GM10248 (cell line): ENCODE measurements at regions not wholly inside any gene's neighbourhood (a gene's known extent, or its start where the extent isn't known, plus 50 kb on each side); places are given as distances from the start of the nearest gene placed in this dataset.

Source experiments
- CTCF ChIA-PET: fragments of 300-600 bp; sonication (Branson Sonifier 250); formaldehyde crosslinking; extraction: SDS; loops from one replicate; lab custom pipeline; 2021; ENCODE audit warnings: antibody characterized with exemption; lab: Yijun Ruan, JAX
- POLR2A ChIA-PET: fragments of 350-650 bp; sonication (Branson Sonifier 250); formaldehyde crosslinking; extraction: SDS; loops from one replicate; lab custom pipeline; 2020; ENCODE audit warnings: antibody characterized with exemption; lab: Yijun Ruan, JAX
- DNase-seq: peaks from one replicate; pipeline ENCODE4 v3.0.0; 2012; ENCODE audit errors: extremely low spot score
- CTCF ChIP-seq: IDR thresholded peaks from 2 replicates; pipeline ENCODE4 v1.5.1; 2012; ENCODE audit warnings: mild to moderate bottlenecking, low read depth; ENCODE audit errors: extremely low read depth, missing control alignments, control extremely low read depth

DNA sequence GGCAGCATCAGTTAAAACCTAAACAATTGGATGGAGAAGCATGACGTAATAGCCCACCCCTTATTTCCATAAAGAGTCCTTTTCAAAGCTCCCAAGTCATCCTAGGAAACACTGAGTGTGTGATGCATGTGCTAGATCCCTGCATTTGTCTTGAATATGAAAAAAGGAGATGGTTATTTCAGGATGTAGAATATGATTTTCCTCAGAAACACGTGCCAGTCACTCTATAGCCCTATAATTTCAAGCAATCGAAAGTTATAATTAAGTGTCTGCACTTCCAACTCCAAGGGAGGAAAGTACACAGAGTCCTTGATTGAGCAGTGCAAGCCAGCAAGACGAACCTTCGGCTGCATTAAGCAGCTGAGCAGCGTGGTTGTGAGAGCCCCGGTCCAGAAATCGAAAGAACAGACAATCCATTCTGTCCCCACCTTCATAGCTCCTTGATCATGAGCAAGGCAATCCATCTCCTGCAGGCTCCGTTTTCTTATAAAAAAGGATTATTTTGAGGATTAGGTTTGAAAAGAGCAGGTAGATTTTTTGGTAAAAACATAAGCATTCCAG lies 287.7 kb downstream of the FBXO15 start:
- no peak for DNase-seq
- CTCF ChIA-PET = interaction anchor here (1.0 to 2.6 kb wide), 7 partner anchors 9 to 19 kb away, joined by 3 to 7 read pairs (median 3); no protein-coding TSS in a partner anchor
- POLR2A ChIA-PET = no interaction called here
- TF ChIP-seq CTCF = no peak

DNA sequence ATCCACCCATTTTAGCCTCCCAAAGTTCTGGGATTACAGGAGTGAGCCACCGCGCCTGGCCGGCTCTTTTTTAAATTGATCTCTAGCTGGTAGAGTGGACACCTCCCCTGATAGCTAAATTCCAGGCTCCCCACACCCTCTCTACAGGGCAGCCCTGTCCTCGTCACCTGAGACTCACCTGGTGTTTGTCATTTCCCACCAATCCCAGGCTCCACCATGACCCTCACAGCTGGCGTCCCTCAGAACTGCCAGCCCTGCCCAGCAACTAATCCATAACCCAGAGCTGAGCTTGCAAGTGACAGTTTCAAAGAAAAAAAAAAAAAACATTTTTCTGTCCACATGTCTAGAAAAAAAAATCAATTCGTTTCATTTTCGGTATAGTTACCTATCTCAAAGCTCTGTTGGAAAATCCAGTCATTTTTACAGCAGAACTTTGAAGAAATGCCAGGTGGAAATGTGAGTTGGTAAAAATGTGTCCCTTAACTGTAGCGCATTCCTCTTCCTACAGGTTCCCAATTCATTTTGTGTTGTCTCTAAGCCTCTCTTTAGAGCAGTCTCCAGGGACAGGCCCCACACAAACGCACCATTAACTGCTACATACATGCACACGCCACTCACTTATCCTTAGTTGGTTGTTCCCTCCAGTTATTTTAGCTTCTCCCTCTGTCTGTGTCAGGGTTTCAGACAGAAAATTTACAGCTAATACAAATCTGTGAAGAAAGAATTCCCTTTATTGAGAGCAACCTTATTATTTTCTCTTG lies 294.7 kb downstream of the FBXO15 start:
- no peak for TF ChIP-seq CTCF
- ChIA-PET CTCF (interaction anchor here (1.3 to 1.7 kb wide), 3 partner anchors 8 to 13 kb away, joined by 4 to 8 read pairs (median 5); no protein-coding TSS in a partner anchor), POLR2A (interaction anchor here (0.7 kb wide), 1 partner anchor 679 kb away, joined by 3 read pairs; no protein-coding TSS in a partner anchor)
- DNase-seq = no peak

- no peak for DNase-seq
- TF ChIP-seq CTCF = no peak
- ChIA-PET CTCF (interaction anchor here (0.9 to 1.4 kb wide), 2 partner anchors 8 to 10 kb away, joined by 3 to 6 read pairs; no protein-coding TSS in a partner anchor), POLR2A (no interaction called here)
Observed at GRCh38 chr18:73850782-73851181, 296.9 kb downstream of the FBXO15 start.

DNA sequence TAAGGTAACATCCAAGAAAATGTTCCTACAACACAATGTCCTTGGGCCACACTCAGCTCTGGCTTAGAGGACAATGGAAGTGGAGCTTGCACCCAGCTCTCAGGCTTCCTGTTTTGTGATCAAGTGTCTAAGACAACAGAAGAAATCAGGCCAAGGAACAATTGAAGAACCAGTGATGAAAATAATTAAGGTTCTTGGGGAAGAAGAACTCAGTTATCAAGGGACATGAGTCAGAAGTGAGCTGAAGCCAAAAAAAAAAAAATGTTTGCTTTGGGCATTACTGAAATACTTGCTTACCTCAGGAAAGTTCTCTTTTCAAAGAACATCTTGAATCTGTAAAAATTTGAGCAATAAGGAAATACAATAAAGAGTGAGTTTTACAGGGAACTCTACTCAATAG lies 299.0 kb downstream of the FBXO15 start:
- ChIA-PET POLR2A (no interaction called here), CTCF (interaction anchor here (0.9 to 1.8 kb wide), 4 partner anchors 8 to 1085 kb away, joined by 3 to 5 read pairs (median 3); no protein-coding TSS in a partner anchor)
- no peak for TF ChIP-seq CTCF
- no peak for DNase-seq

GRCh38 chr18:73843455-73843854 lies 304.2 kb downstream of the FBXO15 start:
- DNase-seq = no peak
- TF ChIP-seq CTCF = no peak
- CTCF ChIA-PET = interaction anchor here (1.0 to 5.0 kb wide), 17 partner anchors 8 to 1190 kb away, joined by 3 to 35 read pairs (median 4); no protein-coding TSS in a partner anchor
- POLR2A ChIA-PET = no interaction called here

- DNase-seq = peak; percentile 46
- peak; percentile 95 for TF ChIP-seq CTCF
- ChIA-PET CTCF (interaction anchor here (0.8 to 5.0 kb wide), 17 partner anchors 8 to 1190 kb away, joined by 3 to 35 read pairs (median 4); no protein-coding TSS in a partner anchor), POLR2A (no interaction called here)
Observed at GRCh38 chr18:73842795-73843394, 304.7 kb downstream of the FBXO15 start.
